MV-4-11 (cell line): ENCODE measurements at regions not wholly inside any gene's neighbourhood (a gene's known extent, or its start where the extent isn't known, plus 50 kb on each side); places are given as distances from the start of the nearest gene placed in this dataset.

Experiments used
- DNase-seq: peaks from one replicate; lab custom pipeline; 2025; lab: John Stamatoyannopoulos, UW

DNA sequence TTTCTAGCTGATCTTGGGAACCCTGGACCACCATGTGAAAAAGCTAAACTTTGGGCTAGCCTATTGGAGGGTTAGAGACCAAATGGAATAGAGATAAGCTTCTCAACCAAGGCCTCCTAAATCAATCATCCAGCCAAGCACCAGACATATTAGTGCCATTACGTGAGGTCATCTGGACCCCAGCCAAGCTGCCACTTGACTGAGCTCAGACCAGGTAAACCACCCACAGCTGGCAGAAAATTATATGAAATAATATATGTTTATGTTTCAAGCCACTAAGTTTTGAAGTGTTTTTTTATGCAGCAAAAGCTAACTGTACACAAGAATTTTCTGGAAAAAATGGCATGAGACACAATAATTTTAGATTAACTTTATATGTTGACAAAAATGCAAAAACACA, 82.6 kb upstream of the PCGF5 start:
- DNase-seq: no peak

DNA sequence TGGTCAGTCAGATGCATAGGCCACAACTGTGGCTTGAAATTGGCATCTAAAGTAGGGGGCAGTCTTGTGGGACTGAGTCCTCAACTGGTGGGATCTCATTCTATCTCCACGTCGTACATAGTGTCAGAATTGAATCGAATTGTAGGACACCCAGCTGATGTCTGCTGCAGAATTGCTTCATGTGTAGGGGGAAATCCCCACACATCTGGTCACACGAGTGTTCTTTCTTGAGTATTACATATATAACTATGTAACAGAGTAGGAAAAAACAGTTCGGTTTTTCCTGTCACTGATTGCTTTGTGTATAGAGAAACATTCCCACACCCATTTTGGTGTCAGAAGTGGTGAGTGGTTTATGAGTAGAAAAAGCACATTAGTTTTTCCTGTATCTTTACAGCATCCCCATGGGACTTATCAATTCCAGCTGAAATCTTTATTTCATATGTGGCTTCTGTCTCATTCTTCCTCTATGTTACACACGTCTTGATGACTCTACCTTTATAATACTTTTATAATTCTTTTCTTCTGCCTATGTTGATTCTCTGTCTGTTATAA, 79.4 kb upstream of the PCGF5 start:
- DNase-seq: no peak

GRCh38 chr10:91144961-91145360, 75.5 kb upstream of the PCGF5 start:
- DNase-seq: no peak

GRCh38 chr10:91146146-91146545, 74.3 kb upstream of the PCGF5 start:
- DNase-seq: no peak

- no peak for DNase-seq
Measured at GRCh38 chr10:91149550-91149949, 70.9 kb upstream of the PCGF5 start.

DNA sequence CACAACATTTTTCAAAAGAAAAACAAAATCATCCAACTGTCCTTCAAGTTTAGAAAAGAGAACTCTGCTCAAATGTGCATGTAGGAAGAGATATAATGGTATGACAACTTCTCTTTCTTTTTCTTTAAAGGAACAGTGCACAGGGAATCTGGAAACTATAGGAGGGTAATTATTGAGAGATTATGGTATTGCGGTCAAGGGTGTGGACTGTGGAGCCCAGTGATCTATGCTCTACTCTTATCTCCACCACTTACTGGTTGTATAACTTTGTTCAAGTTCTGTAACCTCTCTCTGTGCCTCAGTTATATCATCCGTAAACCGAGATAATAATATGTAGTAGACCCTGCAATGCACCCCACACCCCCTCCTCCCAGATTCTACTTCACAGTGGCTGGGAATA, 69.8 kb upstream of the PCGF5 start:
- no peak for DNase-seq

- DNase-seq: no peak
Measured at GRCh38 chr10:91153508-91153907, 67.0 kb upstream of the PCGF5 start.

DNA sequence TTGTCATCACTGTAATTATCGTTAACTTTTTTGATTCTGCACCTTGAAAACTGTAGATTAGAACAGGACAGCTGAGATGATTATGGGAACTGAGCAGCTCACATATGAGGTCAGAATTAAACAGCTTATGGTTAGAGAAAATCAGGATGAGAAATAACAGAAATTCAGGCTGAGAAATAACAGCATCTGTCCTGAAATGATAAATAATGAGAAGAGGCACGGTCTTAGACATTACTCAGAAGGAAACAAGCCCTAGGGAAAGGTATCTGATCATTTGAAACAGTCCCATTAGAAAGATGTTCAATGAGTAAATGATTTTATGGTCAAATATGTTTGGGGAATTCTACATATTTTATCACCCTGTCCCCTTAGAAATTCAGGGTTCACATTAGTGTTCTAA, 65.6 kb upstream of the PCGF5 start:
- no peak for DNase-seq

DNA sequence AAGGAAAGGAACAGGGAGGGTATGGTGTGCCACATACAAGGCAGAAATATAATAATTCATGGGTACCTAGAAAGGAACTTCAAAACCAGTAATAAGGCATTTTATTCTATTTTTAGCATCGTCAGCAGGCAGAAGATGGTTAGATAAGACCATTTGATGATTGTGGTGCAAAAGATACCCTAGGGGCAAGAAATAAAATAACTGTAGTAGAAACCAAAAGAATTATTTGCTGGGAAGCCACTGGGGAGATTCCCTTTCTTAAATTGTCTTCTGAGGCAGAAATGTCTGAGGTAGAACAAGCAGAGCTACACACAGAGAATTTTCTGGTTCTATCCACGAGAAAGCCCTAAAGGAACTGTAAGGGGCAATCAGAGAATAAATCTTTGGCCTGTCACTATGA, 64.3 kb upstream of the PCGF5 start:
- DNase-seq: no peak

- DNase-seq: no peak
Measured at GRCh38 chr10:91159254-91159783, 61.1 kb upstream of the PCGF5 start.

DNA sequence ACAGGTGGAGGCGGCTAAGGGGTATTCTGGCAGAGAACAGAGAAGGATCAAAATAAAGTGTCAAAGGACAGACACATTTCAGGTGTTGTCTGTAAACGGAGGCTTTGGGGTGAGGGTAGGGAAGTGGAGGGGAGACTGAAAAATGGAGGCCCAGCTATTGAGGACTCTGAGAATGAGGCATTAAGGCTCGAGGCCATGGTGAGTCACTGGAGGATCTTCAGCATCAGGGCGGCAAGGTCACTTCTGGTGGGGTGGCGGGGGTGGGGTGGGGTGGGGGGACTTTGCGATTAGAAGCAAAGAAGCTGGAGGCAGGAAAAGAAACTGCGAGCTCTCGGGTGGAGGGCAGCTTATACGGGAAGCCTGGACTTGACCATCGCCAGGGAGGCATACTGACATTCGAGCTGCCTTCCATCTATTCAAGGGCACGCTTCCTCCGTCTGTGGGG, 58.4 kb upstream of the PCGF5 start:
- DNase-seq: no peak

- DNase-seq: no peak
Measured at GRCh38 chr10:91162495-91163268, 57.8 kb upstream of the PCGF5 start.

GRCh38 chr10:91163269-91163868, 57.1 kb upstream of the PCGF5 start:
- no peak for DNase-seq

DNA sequence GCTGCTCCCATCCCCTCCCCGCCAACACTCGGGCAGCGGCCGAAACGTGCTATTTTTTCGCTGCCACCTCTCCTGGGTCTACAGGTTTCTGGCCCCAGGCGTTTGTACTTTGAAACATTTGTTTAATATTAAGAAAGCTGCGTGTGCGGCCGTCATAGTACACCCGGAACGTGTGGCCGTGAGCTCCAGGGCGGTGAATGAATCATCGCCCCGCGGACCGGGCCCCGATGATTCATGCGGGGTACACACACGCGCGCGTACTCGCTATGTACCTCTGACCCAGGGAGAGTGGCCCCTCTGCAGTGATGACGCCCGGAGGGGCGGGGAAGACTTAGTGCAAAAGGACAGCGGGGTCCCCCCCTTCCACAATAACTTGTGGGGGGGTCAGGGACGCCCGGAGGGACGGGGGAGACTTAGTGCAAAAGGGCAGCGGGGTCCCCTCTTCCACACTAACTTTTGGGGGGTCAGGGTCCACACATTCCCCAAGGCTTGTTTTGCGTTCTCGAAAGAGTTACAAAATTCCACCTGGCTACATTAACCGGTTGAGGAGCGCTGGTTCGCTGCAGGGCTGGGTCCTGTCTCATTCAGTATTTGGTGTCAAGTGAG, 56.5 kb upstream of the PCGF5 start:
- DNase-seq: peak; percentile 28

- no peak for DNase-seq
Measured at GRCh38 chr10:91164520-91165065, 55.9 kb upstream of the PCGF5 start.

DNA sequence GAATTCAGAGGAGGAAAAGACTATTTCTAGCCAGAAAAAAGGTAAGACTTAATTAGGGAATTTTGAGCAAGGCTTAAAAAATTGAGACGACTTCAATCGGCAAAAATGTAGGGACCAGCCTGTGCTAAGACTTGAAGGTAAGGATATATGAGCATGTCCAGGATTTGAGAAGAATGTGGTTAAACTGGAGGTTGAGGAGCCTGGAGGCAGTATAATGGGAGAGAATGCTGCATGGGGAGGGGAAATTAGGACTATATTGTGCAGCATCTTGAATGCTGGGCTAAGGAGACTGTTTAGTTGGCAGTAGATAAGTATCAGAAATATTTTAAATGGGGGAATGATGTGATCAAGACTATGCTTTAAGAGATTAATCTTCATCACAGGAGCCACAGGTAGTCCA, 53.1 kb upstream of the PCGF5 start:
- DNase-seq: no peak

- DNase-seq: no peak
Measured at GRCh38 chr10:91170418-91170817, 50.0 kb upstream of the PCGF5 start.
